CD14-positive monocyte (primary cell): ENCODE measurements at regions not wholly inside any gene's neighbourhood (a gene's known extent, or its start where the extent isn't known, plus 50 kb on each side); places are given as distances from the start of the nearest gene placed in this dataset.

ENCODE experiments used
- DNase-seq, 3 donors: peaks; one replicate each; pipeline ENCODE4 v3.0.0-alpha.2; 2011 to 2022
- H2AFZ ChIP-seq: 2 replicates; pipeline ENCODE4 v1.6.0; 2012; ENCODE audit warnings: mild to moderate bottlenecking, low read depth, low read length, inconsistent platforms; ENCODE audit not compliant: insufficient read depth, poor library complexity, severe bottlenecking
- H3K27ac ChIP-seq, 2 donors: 1 replicate in 1 of 2; 2 replicates in 1 of 2; pipeline ENCODE4 v1.5.1; 2012 to 2013; ENCODE audit warnings: low read length in 2 of 2, control low read depth in 1 of 2, inconsistent platforms in 1 of 2, low read depth in 1 of 2, mild to moderate bottlenecking in 1 of 2
- H3K27me3 ChIP-seq, 2 donors: one replicate each; pipeline versions ENCODE4 v1.6.0 to v1.6.1; 2011 to 2013; ENCODE audit warnings: low read length in 2 of 2; ENCODE audit not compliant: control insufficient read depth in 2 of 2, insufficient read depth in 2 of 2
- H3K36me3 ChIP-seq, 2 donors: replicated peaks in 1 of 2; 1 replicate in 1 of 2; 2 replicates in 1 of 2; pipeline versions ENCODE4 v1.5.1 to v1.6.1; 2012 to 2013; ENCODE audit warnings: low read length in 2 of 2, control low read depth in 1 of 2, inconsistent platforms in 1 of 2, mild to moderate bottlenecking in 1 of 2; ENCODE audit not compliant: insufficient read depth in 2 of 2, control insufficient read depth in 1 of 2
- H3K4me1 ChIP-seq, 2 donors: 1 replicate in 1 of 2; 2 replicates in 1 of 2; pipeline versions ENCODE4 v1.5.1 to v1.6.1; 2012 to 2013; ENCODE audit warnings: low read length in 2 of 2, control low read depth in 1 of 2, inconsistent platforms in 1 of 2, mild to moderate bottlenecking in 1 of 2, moderate library complexity in 1 of 2; ENCODE audit not compliant: insufficient read depth in 2 of 2, control insufficient read depth in 1 of 2
- H3K4me2 ChIP-seq: replicated peaks from 2 replicates; pipeline ENCODE3; 2012; ENCODE audit warnings: low read length, moderate library complexity, mild to moderate bottlenecking; ENCODE audit not compliant: poor library complexity, severe bottlenecking; ENCODE audit errors: extremely low read depth
- H3K4me3 ChIP-seq, 3 experiments: fragments of 200-600 bp in 1 of 3; sonication (generic) in 1 of 3; replicated peaks in 1 of 3; 1 replicate in 2 of 3; 2 replicates in 1 of 3; pipeline ENCODE4 v1.5.1; 2011 to 2013; ENCODE audit warnings: low read length in 3 of 3, mild to moderate bottlenecking in 3 of 3, control low read depth in 2 of 3, low read depth in 2 of 3, inconsistent platforms in 1 of 3, moderate library complexity in 1 of 3
- H3K79me2 ChIP-seq: 2 replicates; pipeline ENCODE4 v1.6.0; 2012; ENCODE audit warnings: mild to moderate bottlenecking, control low read depth, inconsistent platforms, low read length, moderate library complexity; ENCODE audit not compliant: insufficient read depth
- H3K9ac ChIP-seq: 2 replicates; pipeline ENCODE4 v1.6.0; 2017; ENCODE audit warnings: low read length, mild to moderate bottlenecking; ENCODE audit not compliant: insufficient read depth, poor library complexity, severe bottlenecking
- H3K9me3 ChIP-seq, 2 donors: replicated peaks in 1 of 2; 1 replicate in 1 of 2; 2 replicates in 1 of 2; pipeline versions ENCODE4 v1.5.1 to v1.6.1; 2012 to 2013; ENCODE audit warnings: low read length in 2 of 2, control low read depth in 1 of 2; ENCODE audit not compliant: control insufficient read depth in 1 of 2, insufficient read depth in 1 of 2
- H4K20me1 ChIP-seq: 2 replicates; pipeline ENCODE4 v1.6.0; 2012; ENCODE audit warnings: mild to moderate bottlenecking, low read length, control low read depth, moderate library complexity; ENCODE audit not compliant: insufficient read depth
- H3K27ac Mint-ChIP-seq, 7 donors: one replicate each; pipeline ENCODE4 v1.8.0; 2020; ENCODE audit warnings: mild to moderate bottlenecking in 7 of 7, mixed read lengths in 7 of 7, moderate library complexity in 6 of 7, inconsistent platforms in 2 of 7
- H3K27me3 Mint-ChIP-seq, 3 donors: one replicate each; pipeline ENCODE4 v1.8.0; 2021 to 2022; ENCODE audit warnings: low read depth in 3 of 3, mild to moderate bottlenecking in 3 of 3, mixed read lengths in 3 of 3, moderate library complexity in 3 of 3, inconsistent platforms in 1 of 3
- H3K36me3 Mint-ChIP-seq, 2 donors: one replicate each; pipeline ENCODE4 v1.8.0; 2020; ENCODE audit warnings: mixed read lengths in 2 of 2, inconsistent platforms in 1 of 2, mild to moderate bottlenecking in 1 of 2
- H3K4me1 Mint-ChIP-seq: one replicate; pipeline ENCODE4 v1.8.0; 2020; ENCODE audit warnings: mild to moderate bottlenecking, mixed read lengths
- H3K4me3 Mint-ChIP-seq, 2 donors: one replicate each; pipeline ENCODE4 v1.8.0; 2020; ENCODE audit warnings: mild to moderate bottlenecking in 2 of 2, mixed read lengths in 2 of 2, moderate library complexity in 1 of 2
- H3K9me3 Mint-ChIP-seq, 7 donors: one replicate each; pipeline ENCODE4 v1.8.0; 2020 to 2022; ENCODE audit warnings: mixed read lengths in 7 of 7, mild to moderate bottlenecking in 6 of 7, moderate library complexity in 6 of 7, inconsistent platforms in 2 of 7
- CTCF ChIP-seq: fragments of 200-600 bp; IDR thresholded peaks from one replicate; pipeline ENCODE4 v1.8.0; 2022; ENCODE audit warnings: antibody characterized with exemption, mild to moderate bottlenecking
- WGBS: methylation state at CpG from one replicate; pipeline ENCODE4 v1.1.5; 2013; ENCODE audit warnings: missing lambda C conversion rate; ENCODE audit not compliant: insufficient coverage; 5-methylcytosine and 5-hydroxymethylcytosine counted together
- intact Hi-C, 2 donors: fragments of 100-400 bp; cut with micrococcal nuclease; formaldehyde crosslinking; loops; one replicate each; pipeline versions ENCODE4 v1.15.0 to v1.15.1; 2023

- Histone ChIP-seq H2AFZ (no peak overlapping the region), H4K20me1 (no peaks in the 10 kb centered on the region), H3K4me2 (no peak overlapping the region), H3K9me3 (peaks cover 86 to 91% of the 10 kb centered on the region in 2 donors), H3K4me1 (no peaks in the 10 kb centered on the region), H3K27me3 (no peaks in the 10 kb centered on the region), H3K4me3 (no peak overlapping the region), H3K9ac (no peak overlapping the region), H3K36me3 (no peaks in the 10 kb centered on the region), H3K27ac (no peak overlapping the region), H3K79me2 (no peaks in the 10 kb centered on the region)
- DNase-seq, result no peak
- Mint-ChIP-seq H3K27ac (no peak overlapping the region), H3K4me1 (no peaks in the 10 kb centered on the region), H3K36me3 (no peaks in the 10 kb centered on the region), H3K27me3 (peaks cover 0 to 3% (median 0%) of the 10 kb centered on the region in 3 donors), H3K4me3 (no peak overlapping the region), H3K9me3 (peaks cover 47 to 91% (median 67%) of the 10 kb centered on the region in 7 donors)
- WGBS, result 90% methylated on average over 6 of the region's 9 CpGs
- intact Hi-C loops, result no loop called here
- TF ChIP-seq CTCF, result no peak
These were observed 65.6 kb upstream of the ZNF716 start for GRCh38 chr7:57384380-57384779.

DNA sequence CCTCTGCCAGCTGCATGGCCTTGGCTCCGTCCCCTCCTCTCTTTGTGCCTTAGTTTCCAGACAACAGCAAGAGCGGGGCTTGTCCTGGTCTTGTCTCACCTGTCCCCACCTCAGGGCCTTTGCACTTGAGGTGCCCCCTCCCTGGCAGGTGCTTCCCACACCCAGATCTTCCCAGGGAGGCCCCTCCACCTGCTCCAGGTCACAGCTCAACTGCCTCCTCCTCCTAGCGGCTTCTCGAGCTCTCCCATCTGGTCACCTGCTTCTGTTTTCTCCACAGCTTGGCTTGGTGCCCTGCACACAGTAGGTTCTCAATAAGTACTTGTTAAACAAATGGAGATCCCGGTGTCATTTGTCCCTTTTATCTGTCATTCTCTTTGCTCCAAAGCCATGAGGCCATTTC lies 64.3 kb upstream of the ZNF716 start:
- no peaks in the 10 kb centered on the region for H3K79me2 ChIP-seq
- H3K4me2 ChIP-seq, result no peak overlapping the region
- Mint-ChIP-seq H3K27ac (no peak overlapping the region), H3K4me1 (no peaks in the 10 kb centered on the region), H3K36me3 (no peaks in the 10 kb centered on the region), H3K27me3 (peaks cover 0 to 3% (median 0%) of the 10 kb centered on the region in 3 donors), H3K9me3 (peaks cover 46 to 91% (median 69%) of the 10 kb centered on the region in 7 donors), H3K4me3 (no peak overlapping the region)
- 87% methylated on average over 4 of the region's 5 CpGs for WGBS
- TF ChIP-seq CTCF, result no peak
- no peak for DNase-seq
- H3K36me3 ChIP-seq, result no peaks in the 10 kb centered on the region
- H3K27ac ChIP-seq, result no peak overlapping the region
- H3K9me3 ChIP-seq, result peaks cover 91 to 92% of the 10 kb centered on the region in 2 donors
- H3K4me3 ChIP-seq, result no peak overlapping the region
- no peaks in the 10 kb centered on the region for H4K20me1 ChIP-seq
- H3K27me3 ChIP-seq, result no peaks in the 10 kb centered on the region
- no peak overlapping the region for H2AFZ ChIP-seq
- H3K4me1 ChIP-seq, result no peaks in the 10 kb centered on the region
- intact Hi-C loops, result no loop called here
- no peak overlapping the region for H3K9ac ChIP-seq
